ENCODE measurements at regions not wholly inside any gene's neighbourhood (a gene's known extent, or its start where the extent isn't known, plus 50 kb on each side); places are given as distances from the start of the nearest gene placed in this dataset.
"Not testable (repeated sequence)": the region's sequence is repeated elsewhere in the genome, so short reads cannot be mapped to it uniquely, and the experiment has no call there.

GRCh38 chr6:66361886-66362285 lies 654.9 kb upstream of the EYS start:
- no peak for DNase-seq

GRCh38 chr6:66357781-66358180 lies 650.8 kb upstream of the EYS start:
- no peak for DNase-seq

- no peak for DNase-seq
Measured at GRCh38 chr6:66355471-66355870, 648.4 kb upstream of the EYS start.

GRCh38 chr6:66344796-66345195 lies 637.8 kb upstream of the EYS start:
- peak; percentile 49 for DNase-seq

- DNase-seq: no peak
Measured at GRCh38 chr6:66340736-66341135, 633.7 kb upstream of the EYS start.

- peak; percentile 54 for DNase-seq
Measured at GRCh38 chr6:66336176-66336575, 629.1 kb upstream of the EYS start.

- DNase-seq: peak; percentile 74
Measured at GRCh38 chr6:66328200-66328599, 621.2 kb upstream of the EYS start.

- DNase-seq: no peak
Measured at GRCh38 chr6:66326228-66326627, 619.2 kb upstream of the EYS start.

- DNase-seq: peak; percentile 26
Measured at GRCh38 chr6:66321017-66321416, 614.0 kb upstream of the EYS start.

GRCh38 chr6:66307490-66307889 lies 600.5 kb upstream of the EYS start:
- no peak for DNase-seq

- DNase-seq: peak; percentile 13
Measured at GRCh38 chr6:66291905-66292304, 584.9 kb upstream of the EYS start.

GRCh38 chr6:66289889-66290288 lies 582.9 kb upstream of the EYS start:
- no peak for DNase-seq

GRCh38 chr6:66278115-66278514 lies 571.1 kb upstream of the EYS start:
- DNase-seq: no peak

- no peak for DNase-seq
Measured at GRCh38 chr6:66277400-66277799, 570.4 kb upstream of the EYS start.

GRCh38 chr6:66265737-66266136 lies 558.7 kb upstream of the EYS start:
- no peak for DNase-seq

- DNase-seq: no peak
Measured at GRCh38 chr6:66264376-66264775, 557.4 kb upstream of the EYS start.

GRCh38 chr6:66258731-66259487 lies 551.9 kb upstream of the EYS start:
- DNase-seq: not testable (repeated sequence)

GRCh38 chr6:66245231-66245630 lies 538.2 kb upstream of the EYS start:
- no peak for DNase-seq

- peak; percentile 2 for DNase-seq
Measured at GRCh38 chr6:66238851-66239250, 531.8 kb upstream of the EYS start.

- no peak for DNase-seq
Measured at GRCh38 chr6:66232890-66233289, 525.9 kb upstream of the EYS start.

- no peak for DNase-seq
Measured at GRCh38 chr6:66230591-66230990, 523.6 kb upstream of the EYS start.

- DNase-seq: peak; percentile 3
Measured at GRCh38 chr6:66226109-66226508, 519.1 kb upstream of the EYS start.

- no peak for DNase-seq
Measured at GRCh38 chr6:66210964-66211363, 503.9 kb upstream of the EYS start.

- DNase-seq: no peak
Measured at GRCh38 chr6:66200390-66200789, 493.4 kb upstream of the EYS start.

- peak; percentile 33 for DNase-seq
Measured at GRCh38 chr6:66199171-66199570, 492.1 kb upstream of the EYS start.

Measured in fibroblast of skin of abdomen (primary cell).